Testis (tissue), 2 donors: ENCODE measurements at regions not wholly inside any gene's neighbourhood (a gene's known extent, or its start where the extent isn't known, plus 50 kb on each side); places are given as distances from the start of the nearest gene placed in this dataset.

Source experiments
- DNase-seq: peaks from one replicate; pipeline ENCODE4 v3.0.0-alpha.2; 2019
- H3K27ac ChIP-seq, 2 donors: fragments of 200-600 bp; sonication (generic); one replicate each; pipeline ENCODE4 v1.5.1; 2019
- H3K27me3 ChIP-seq: fragments of 200-600 bp; sonication (generic); one replicate; pipeline ENCODE4 v1.5.1; 2019
- H3K36me3 ChIP-seq: fragments of 200-600 bp; sonication (generic); one replicate; pipeline ENCODE4 v1.5.1; 2017; ENCODE audit warnings: low read depth; ENCODE audit errors: missing control alignments
- H3K4me1 ChIP-seq: fragments of 200-600 bp; sonication (generic); one replicate; pipeline ENCODE4 v1.5.1; 2019
- H3K4me3 ChIP-seq, 2 donors: fragments of 200-600 bp; sonication (generic); one replicate each; pipeline ENCODE4 v1.5.1; 2017 to 2019
- H3K9me3 ChIP-seq: fragments of 200-600 bp; sonication (generic); one replicate; pipeline ENCODE4 v1.5.1; 2017
- POLR2A ChIP-seq: fragments of 450-650 bp; IDR thresholded peaks from one replicate; pipeline ENCODE4 v1.6.1; 2017; ENCODE audit warnings: antibody characterized with exemption, mild to moderate bottlenecking, moderate library complexity
- WGBS, 2 donors: methylation state at CpG; one replicate each; pipeline ENCODE4 v1.1.5; 2018; 5-methylcytosine and 5-hydroxymethylcytosine counted together
- intact Hi-C: fragments of 100-400 bp; cut with DNase I; formaldehyde crosslinking; loops from one replicate; pipeline ENCODE4 v1.15.1; 2023; ENCODE audit warnings: low total_unique reads
- TF ChIP-seq, protein P1 (sequence below), 3 experiments: fragments of 450-650 bp in 2 of 3; fragments of 200-600 bp in 1 of 3; sonication (generic) in 1 of 3; IDR thresholded peaks; one replicate each; pipeline ENCODE4 v1.5.1; 2016 to 2019; ENCODE audit warnings: antibody characterized with exemption in 3 of 3, mild to moderate bottlenecking in 2 of 3, moderate library complexity in 1 of 3

DNA sequence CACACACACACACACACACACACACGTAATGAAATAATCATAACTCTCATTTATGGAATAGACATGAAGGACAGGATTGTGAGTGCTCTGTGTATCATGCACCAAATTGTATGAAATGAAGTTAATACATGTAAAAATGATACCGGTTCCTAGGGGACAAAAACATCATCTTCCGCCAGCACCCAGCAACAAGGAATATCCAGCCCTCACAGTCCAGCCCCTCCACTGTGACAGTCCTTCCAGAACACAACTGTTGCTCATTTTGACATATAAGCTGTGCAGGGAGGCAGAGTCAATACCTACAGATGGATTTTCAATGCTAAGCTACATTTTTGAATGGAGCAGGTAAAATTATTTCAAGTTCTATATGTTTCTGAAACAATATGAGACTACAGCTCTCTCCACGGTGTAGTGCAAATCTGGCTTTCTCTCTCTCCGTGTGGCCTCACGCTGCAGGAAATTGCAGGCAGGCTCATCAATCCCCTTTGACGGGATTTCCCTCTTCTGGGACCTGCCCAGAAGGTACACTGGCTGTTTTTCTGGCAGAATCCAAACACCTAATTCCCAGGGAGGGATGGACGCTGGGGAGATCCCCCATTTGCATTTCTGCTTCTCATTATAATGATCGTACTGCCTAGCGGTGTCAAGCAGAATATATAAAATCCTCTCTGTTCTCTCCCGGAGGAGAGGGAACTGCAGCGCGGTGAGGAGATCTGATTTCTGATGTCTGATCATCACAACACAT, 494.0 kb downstream of the LIG4 start:
- Histone ChIP-seq H3K27me3 (no peaks in the 10 kb centered on the region), H3K9me3 (no peaks in the 10 kb centered on the region), H3K36me3 (no peaks in the 10 kb centered on the region), H3K27ac (no peak overlapping the region), H3K4me3 (no peak overlapping the region), H3K4me1 (no peaks in the 10 kb centered on the region)
- WGBS, 2 donors, result 52% methylated on average over 13 of the region's 13 CpGs
- no peak for DNase-seq
- TF ChIP-seq POLR2A, result no peak
- TF ChIP-seq, protein P1, sequence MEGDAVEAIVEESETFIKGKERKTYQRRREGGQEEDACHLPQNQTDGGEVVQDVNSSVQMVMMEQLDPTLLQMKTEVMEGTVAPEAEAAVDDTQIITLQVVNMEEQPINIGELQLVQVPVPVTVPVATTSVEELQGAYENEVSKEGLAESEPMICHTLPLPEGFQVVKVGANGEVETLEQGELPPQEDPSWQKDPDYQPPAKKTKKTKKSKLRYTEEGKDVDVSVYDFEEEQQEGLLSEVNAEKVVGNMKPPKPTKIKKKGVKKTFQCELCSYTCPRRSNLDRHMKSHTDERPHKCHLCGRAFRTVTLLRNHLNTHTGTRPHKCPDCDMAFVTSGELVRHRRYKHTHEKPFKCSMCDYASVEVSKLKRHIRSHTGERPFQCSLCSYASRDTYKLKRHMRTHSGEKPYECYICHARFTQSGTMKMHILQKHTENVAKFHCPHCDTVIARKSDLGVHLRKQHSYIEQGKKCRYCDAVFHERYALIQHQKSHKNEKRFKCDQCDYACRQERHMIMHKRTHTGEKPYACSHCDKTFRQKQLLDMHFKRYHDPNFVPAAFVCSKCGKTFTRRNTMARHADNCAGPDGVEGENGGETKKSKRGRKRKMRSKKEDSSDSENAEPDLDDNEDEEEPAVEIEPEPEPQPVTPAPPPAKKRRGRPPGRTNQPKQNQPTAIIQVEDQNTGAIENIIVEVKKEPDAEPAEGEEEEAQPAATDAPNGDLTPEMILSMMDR (IDR thresholded peaks at IDR 0.05), result no peak
- intact Hi-C loops, result no loop called here

- no peak overlapping the region for H3K4me3 ChIP-seq
- no peaks in the 10 kb centered on the region for H3K4me1 ChIP-seq
- no peak overlapping the region for H3K27ac ChIP-seq
- intact Hi-C loops, result no loop called here
- no peaks in the 10 kb centered on the region for H3K36me3 ChIP-seq
- TF ChIP-seq, protein P1 (IDR thresholded peaks at IDR 0.05), result no peak
- no peak for TF ChIP-seq POLR2A
- H3K9me3 ChIP-seq, result no peaks in the 10 kb centered on the region
- H3K27me3 ChIP-seq, result no peaks in the 10 kb centered on the region
- no peak for DNase-seq
- 79 to 88% methylated on average over 4 of the region's 4 CpGs for WGBS, 2 donors
Measured at GRCh38 chr13:107716741-107717140, 498.6 kb downstream of the LIG4 start.

DNA sequence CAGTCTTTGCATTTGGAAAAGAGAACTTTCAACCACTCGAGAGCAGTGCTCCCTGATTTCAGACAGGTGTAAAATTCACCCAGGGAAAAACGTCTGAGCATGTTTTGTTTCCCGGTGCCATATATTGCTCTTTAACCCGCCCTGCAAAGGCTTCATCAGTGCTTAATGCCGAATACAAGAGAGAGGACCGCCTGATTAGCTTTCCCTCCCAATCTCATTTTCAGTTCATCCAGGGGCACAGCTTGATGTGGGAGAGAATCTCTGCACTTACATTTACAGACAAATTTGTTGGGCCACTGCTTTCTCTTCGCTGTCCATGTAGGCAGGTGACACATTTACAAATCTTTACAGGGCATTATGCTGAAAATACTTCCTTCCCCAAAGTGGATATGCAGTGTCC, 499.1 kb downstream of the LIG4 start:
- Histone ChIP-seq H3K4me1 (no peaks in the 10 kb centered on the region), H3K4me3 (no peak overlapping the region), H3K27ac (no peak overlapping the region), H3K9me3 (no peaks in the 10 kb centered on the region), H3K36me3 (no peaks in the 10 kb centered on the region), H3K27me3 (no peaks in the 10 kb centered on the region)
- TF ChIP-seq POLR2A, result no peak
- TF ChIP-seq, protein P1 (IDR thresholded peaks at IDR 0.05), result no peak
- intact Hi-C loops, result no loop called here
- DNase-seq, result no peak
- WGBS, 2 donors, result 74 to 77% methylated on average over 7 of the region's 7 CpGs

GRCh38 chr13:107715496-107715895, 499.8 kb downstream of the LIG4 start:
- intact Hi-C loops, result no loop called here
- TF ChIP-seq, protein P1 (IDR thresholded peaks at IDR 0.05), result no peak
- TF ChIP-seq POLR2A, result no peak

GRCh38 chr13:107713314-107713713, 502.0 kb downstream of the LIG4 start:
- Histone ChIP-seq H3K4me3 (no peak overlapping the region), H3K27me3 (no peaks in the 10 kb centered on the region), H3K9me3 (no peaks in the 10 kb centered on the region), H3K4me1 (no peaks in the 10 kb centered on the region), H3K27ac (no peak overlapping the region), H3K36me3 (no peaks in the 10 kb centered on the region)
- intact Hi-C loops, result no loop called here
- no peak for TF ChIP-seq POLR2A
- TF ChIP-seq, protein P1 (IDR thresholded peaks at IDR 0.05), result no peak
- no peak for DNase-seq

More at GRCh38 chr13:107715496-107715895, 499.8 kb downstream of the LIG4 start:
- Histone ChIP-seq H3K4me1 (no peaks in the 10 kb centered on the region), H3K27ac (no peak overlapping the region), H3K4me3 (no peak overlapping the region), H3K36me3 (no peaks in the 10 kb centered on the region), H3K9me3 (no peaks in the 10 kb centered on the region), H3K27me3 (no peaks in the 10 kb centered on the region)
- 89 to 91% methylated on average over 7 of the region's 7 CpGs for WGBS, 2 donors
- DNase-seq, result no peak
